ENCODE measurements at regions not wholly inside any gene's neighbourhood (a gene's known extent, or its start where the extent isn't known, plus 50 kb on each side); places are given as distances from the start of the nearest gene placed in this dataset.

GRCh38 chr3:116610124-116610523 lies 99.5 kb upstream of the TUSC7 start:
- Histone ChIP-seq H3K9me3 (ENCODE audit: control insufficient read depth in 4 of 4, low read length in 3 of 4) (no peaks in the 10 kb centered on the region), H3K27me3 (ENCODE audit: control insufficient read depth in 4 of 4, insufficient read depth in 4 of 4, low read length in 3 of 4) (peaks cover 0 to 3% (median 1%) of the 10 kb centered on the region in 4 donors), H3K4me3 (ENCODE audit: low read depth in 1 of 3, low read length in 3 of 3) (no peak overlapping the region), H3K9ac (ENCODE audit: low read depth in 1 of 2, low read length in 2 of 2) (no peak overlapping the region), H3K27ac (ENCODE audit: low read depth in 1 of 2, low read length in 2 of 2) (no peak overlapping the region), H3K36me3 (ENCODE audit: control insufficient read depth in 4 of 4, insufficient read depth in 3 of 4, low read depth in 1 of 4, low read length in 3 of 4) (no peaks in the 10 kb centered on the region), H3K4me1 (ENCODE audit: control insufficient read depth in 4 of 4, insufficient read depth in 4 of 4, low read length in 3 of 4) (no peaks in the 10 kb centered on the region)
- WGBS = 77% methylated on average over 3 of the region's 3 CpGs
- TF ChIP-seq NR2F2 (IDR thresholded peaks at IDR 0.05) (no peak), JUND (IDR thresholded peaks at IDR 0.05) (no peak), TAF1 (conservative IDR thresholded peaks at IDR 0.05) (no peak), HNF4G (IDR thresholded peaks at IDR 0.05) (no peak), GABPA (IDR thresholded peaks at IDR 0.05 in 1 of 2, conservative IDR thresholded peaks at IDR 0.05 in 1 of 2) (no peak), FOXA2 (IDR thresholded peaks at IDR 0.05) (no peak), RXRA (IDR thresholded peaks at IDR 0.05) (no peak), CTCF (IDR thresholded peaks at IDR 0.05; ENCODE audit: low read depth, low read length, missing input control) (no peak), YY1 (IDR thresholded peaks at IDR 0.05) (no peak), ZBTB33 (IDR thresholded peaks at IDR 0.05) (no peak), EGR1 (IDR thresholded peaks at IDR 0.05; ENCODE audit: low read depth in 2 of 2) (no peak), MAX (IDR thresholded peaks at IDR 0.05) (no peak), FOXA1 (IDR thresholded peaks at IDR 0.05) (no peak)
- DNase-seq (ENCODE audit: low spot score) = no peak

GRCh38 chr3:116614795-116615362 lies 94.7 kb upstream of the TUSC7 start:
- Histone ChIP-seq H3K27ac (ENCODE audit: low read depth in 1 of 2, low read length in 2 of 2) (no peak overlapping the region), H3K4me1 (ENCODE audit: control insufficient read depth in 4 of 4, insufficient read depth in 4 of 4, low read length in 3 of 4) (no peaks in the 10 kb centered on the region), H3K9ac (ENCODE audit: low read depth in 1 of 2, low read length in 2 of 2) (no peak overlapping the region), H3K4me3 (ENCODE audit: low read depth in 1 of 3, low read length in 3 of 3) (no peak overlapping the region), H3K36me3 (ENCODE audit: control insufficient read depth in 4 of 4, insufficient read depth in 3 of 4, low read depth in 1 of 4, low read length in 3 of 4) (no peaks in the 10 kb centered on the region), H3K9me3 (ENCODE audit: control insufficient read depth in 4 of 4, low read length in 3 of 4) (peaks cover 0 to 6% (median 0%) of the 10 kb centered on the region in 4 donors), H3K27me3 (ENCODE audit: control insufficient read depth in 4 of 4, insufficient read depth in 4 of 4, low read length in 3 of 4) (peaks cover 0 to 5% (median 1%) of the 10 kb centered on the region in 4 donors)
- no peak for DNase-seq (ENCODE audit: low spot score)
- no peak for TF ChIP-seq ATF3 (IDR thresholded peaks at IDR 0.05)
- TF ChIP-seq TAF1 (conservative IDR thresholded peaks at IDR 0.05) = no peak
- no peak for TF ChIP-seq FOXA2 (IDR thresholded peaks at IDR 0.05)
- no peak for TF ChIP-seq ZBTB33 (IDR thresholded peaks at IDR 0.05)
- no peak for TF ChIP-seq HNF4A (conservative IDR thresholded peaks at IDR 0.05)
- no peak for TF ChIP-seq HNF4G (IDR thresholded peaks at IDR 0.05)
- TF ChIP-seq REST (IDR thresholded peaks at IDR 0.05) = no peak
- no peak for TF ChIP-seq CTCF (IDR thresholded peaks at IDR 0.05; ENCODE audit: low read depth, low read length, missing input control)
- TF ChIP-seq JUND (IDR thresholded peaks at IDR 0.05) = no peak
- TF ChIP-seq EGR1 (IDR thresholded peaks at IDR 0.05; ENCODE audit: low read depth in 2 of 2) = no peak
- no peak for TF ChIP-seq MAX (IDR thresholded peaks at IDR 0.05)
- TF ChIP-seq SP1 (IDR thresholded peaks at IDR 0.05) = no peak
- TF ChIP-seq RXRA (IDR thresholded peaks at IDR 0.05) = no peak
- no peak for TF ChIP-seq YY1 (IDR thresholded peaks at IDR 0.05)
- TF ChIP-seq GABPA (IDR thresholded peaks at IDR 0.05 in 1 of 2, conservative IDR thresholded peaks at IDR 0.05 in 1 of 2) = no peak
- TF ChIP-seq RAD21 (IDR thresholded peaks at IDR 0.05) = no peak
- TF ChIP-seq NR2F2 (IDR thresholded peaks at IDR 0.05) = no peak
- no peak for TF ChIP-seq FOXA1 (IDR thresholded peaks at IDR 0.05)
- 28% methylated on average over 4 of the region's 4 CpGs for WGBS

Measured in liver (tissue), 8 donors.